Testis (tissue), 2 donors: ENCODE measurements at regions not wholly inside any gene's neighbourhood (a gene's known extent, or its start where the extent isn't known, plus 50 kb on each side); places are given as distances from the start of the nearest gene placed in this dataset.

Experiments
- CTCF ChIP-seq, 3 experiments: fragments of 450-650 bp in 2 of 3; fragments of 200-600 bp in 1 of 3; sonication (generic) in 1 of 3; IDR thresholded peaks; one replicate each; pipeline ENCODE4 v1.5.1; 2016 to 2019; ENCODE audit warnings: antibody characterized with exemption in 3 of 3, mild to moderate bottlenecking in 2 of 3, moderate library complexity in 1 of 3
- POLR2A ChIP-seq: fragments of 450-650 bp; IDR thresholded peaks from one replicate; pipeline ENCODE4 v1.6.1; 2017; ENCODE audit warnings: antibody characterized with exemption, mild to moderate bottlenecking, moderate library complexity

GRCh38 chr6:87784051-87784450, 82.0 kb upstream of the AKIRIN2 start:
- no peak for TF ChIP-seq CTCF (IDR thresholded peaks at IDR 0.05)
- no peak for TF ChIP-seq POLR2A
